ENCODE measurements at regions not wholly inside any gene's neighbourhood (a gene's known extent, or its start where the extent isn't known, plus 50 kb on each side); places are given as distances from the start of the nearest gene placed in this dataset.

GRCh38 chr5:173804579-173804978 lies 83.6 kb upstream of the CPEB4 start:
- no CpG with 5 or more reads among the region's 7 CpGs for WGBS, 2 donors (ENCODE audit: extremely low coverage in 2 of 2, insufficient read length in 2 of 2, insufficient replicate concordance in 1 of 2)
- H3K4me3 ChIP-seq (ENCODE audit: low read length in 2 of 2): no peak overlapping the region

GRCh38 chr5:173806270-173807035 lies 81.7 kb upstream of the CPEB4 start:
- Histone ChIP-seq H3K4me1 (ENCODE audit: control insufficient read depth in 2 of 2, insufficient read depth in 1 of 2, low read depth in 1 of 2, low read length in 2 of 2) (no peaks in the 10 kb centered on the region), H2BK15ac (ENCODE audit: low read length) (no peak overlapping the region), H3K23ac (ENCODE audit: low read depth, low read length, poor library complexity) (no peak overlapping the region), H3K9me3 (replicated peaks in 1 of 2; ENCODE audit: control insufficient read depth in 2 of 2, insufficient read depth in 1 of 2, low read depth in 1 of 2, low read length in 2 of 2) (peaks cover 0 to 6% of the 10 kb centered on the region in 2 donors), H3K36me3 (replicated peaks in 1 of 2; ENCODE audit: control insufficient read depth in 2 of 2, insufficient read depth in 2 of 2, low read length in 2 of 2) (peaks cover 0 to 2% of the 10 kb centered on the region in 2 donors), H4K91ac (ENCODE audit: low read depth, low read length, poor library complexity) (no peak overlapping the region), H2AK5ac (ENCODE audit: low read depth, low read length) (no peak overlapping the region), H2BK5ac (ENCODE audit: low read length) (no peak overlapping the region), H3K4ac (ENCODE audit: low read length) (no peak overlapping the region), H3K27ac (replicated peaks; ENCODE audit: low read length) (no peak overlapping the region), H3K4me2 (ENCODE audit: insufficient read depth, low read length, poor library complexity, severe bottlenecking) (no peak overlapping the region), H2BK12ac (ENCODE audit: low read length) (no peak overlapping the region), H3K18ac (ENCODE audit: low read length) (no peak overlapping the region), H3K27me3 (ENCODE audit: control insufficient read depth in 3 of 3, insufficient read depth in 3 of 3, low read depth in 1 of 3, low read length in 3 of 3) (peaks cover 0 to 3% (median 0%) of the 10 kb centered on the region in 3 experiments), H4K8ac (ENCODE audit: low read depth, low read length) (no peak overlapping the region), H2BK120ac (ENCODE audit: low read depth, low read length) (no peak overlapping the region), H3K4me3 (ENCODE audit: low read length in 2 of 2) (peak overlapping the region in 1 of 2 donors; percentile 61), H3K79me1 (ENCODE audit: low read depth, low read length) (peaks cover 2% of the 10 kb centered on the region), H2AFZ (ENCODE audit: low read length) (no peak overlapping the region), H3K9ac (ENCODE audit: low read depth, low read length, poor library complexity) (no peak overlapping the region), H3K14ac (ENCODE audit: low read length) (no peak overlapping the region)
- no CpG with 5 or more reads among the region's 7 CpGs for WGBS, 2 donors (ENCODE audit: extremely low coverage in 2 of 2, insufficient read length in 2 of 2, insufficient replicate concordance in 1 of 2)
- no peak for DNase-seq (ENCODE audit: low spot score)

More at GRCh38 chr5:173804579-173804978, 83.6 kb upstream of the CPEB4 start:
- no peaks in the 10 kb centered on the region for H3K36me3 ChIP-seq (replicated peaks in 1 of 2; ENCODE audit: control insufficient read depth in 2 of 2, insufficient read depth in 2 of 2, low read length in 2 of 2)
- H3K4me1 ChIP-seq (ENCODE audit: control insufficient read depth in 2 of 2, insufficient read depth in 1 of 2, low read depth in 1 of 2, low read length in 2 of 2): no peaks in the 10 kb centered on the region
- H4K8ac ChIP-seq (ENCODE audit: low read depth, low read length): no peak overlapping the region
- no peak overlapping the region for H4K91ac ChIP-seq (ENCODE audit: low read depth, low read length, poor library complexity)
- H2BK15ac ChIP-seq (ENCODE audit: low read length): no peak overlapping the region
- peaks cover 2% of the 10 kb centered on the region for H3K79me1 ChIP-seq (ENCODE audit: low read depth, low read length)
- no peak overlapping the region for H2AFZ ChIP-seq (ENCODE audit: low read length)
- no peak overlapping the region for H2BK120ac ChIP-seq (ENCODE audit: low read depth, low read length)
- H3K14ac ChIP-seq (ENCODE audit: low read length): no peak overlapping the region
- H2BK5ac ChIP-seq (ENCODE audit: low read length): no peak overlapping the region
- no peak overlapping the region for H3K9ac ChIP-seq (ENCODE audit: low read depth, low read length, poor library complexity)
- no peak overlapping the region for H2BK12ac ChIP-seq (ENCODE audit: low read length)
- no peak overlapping the region for H3K27ac ChIP-seq (replicated peaks; ENCODE audit: low read length)
- no peak overlapping the region for H3K18ac ChIP-seq (ENCODE audit: low read length)
- no peak overlapping the region for H3K4me2 ChIP-seq (ENCODE audit: insufficient read depth, low read length, poor library complexity, severe bottlenecking)
- H2AK5ac ChIP-seq (ENCODE audit: low read depth, low read length): no peak overlapping the region
- H3K23ac ChIP-seq (ENCODE audit: low read depth, low read length, poor library complexity): no peak overlapping the region
- no peaks in the 10 kb centered on the region for H3K27me3 ChIP-seq (ENCODE audit: control insufficient read depth in 3 of 3, insufficient read depth in 3 of 3, low read depth in 1 of 3, low read length in 3 of 3)
- peaks cover 0 to 2% of the 10 kb centered on the region in 2 donors for H3K9me3 ChIP-seq (replicated peaks in 1 of 2; ENCODE audit: control insufficient read depth in 2 of 2, insufficient read depth in 1 of 2, low read depth in 1 of 2, low read length in 2 of 2)
- no peak overlapping the region for H3K4ac ChIP-seq (ENCODE audit: low read length)
- DNase-seq (ENCODE audit: low spot score): no peak

- Histone ChIP-seq H3K4me3 (ENCODE audit: low read length in 2 of 2) (no peak overlapping the region), H3K79me1 (ENCODE audit: low read depth, low read length) (peaks cover 2% of the 10 kb centered on the region), H2AK5ac (ENCODE audit: low read depth, low read length) (no peak overlapping the region), H3K4me2 (ENCODE audit: insufficient read depth, low read length, poor library complexity, severe bottlenecking) (no peak overlapping the region), H2BK15ac (ENCODE audit: low read length) (no peak overlapping the region), H3K9ac (ENCODE audit: low read depth, low read length, poor library complexity) (no peak overlapping the region), H2AFZ (ENCODE audit: low read length) (no peak overlapping the region), H3K27me3 (ENCODE audit: control insufficient read depth in 3 of 3, insufficient read depth in 3 of 3, low read depth in 1 of 3, low read length in 3 of 3) (peaks cover 0 to 3% (median 0%) of the 10 kb centered on the region in 3 experiments), H3K18ac (ENCODE audit: low read length) (no peak overlapping the region), H3K27ac (replicated peaks; ENCODE audit: low read length) (no peak overlapping the region), H3K9me3 (replicated peaks in 1 of 2; ENCODE audit: control insufficient read depth in 2 of 2, insufficient read depth in 1 of 2, low read depth in 1 of 2, low read length in 2 of 2) (peaks cover 0 to 6% of the 10 kb centered on the region in 2 donors), H3K4ac (ENCODE audit: low read length) (no peak overlapping the region), H3K14ac (ENCODE audit: low read length) (no peak overlapping the region), H2BK5ac (ENCODE audit: low read length) (no peak overlapping the region), H2BK120ac (ENCODE audit: low read depth, low read length) (no peak overlapping the region), H4K91ac (ENCODE audit: low read depth, low read length, poor library complexity) (no peak overlapping the region), H3K23ac (ENCODE audit: low read depth, low read length, poor library complexity) (no peak overlapping the region), H2BK12ac (ENCODE audit: low read length) (no peak overlapping the region), H3K36me3 (replicated peaks in 1 of 2; ENCODE audit: control insufficient read depth in 2 of 2, insufficient read depth in 2 of 2, low read length in 2 of 2) (peaks cover 0 to 2% of the 10 kb centered on the region in 2 donors), H4K8ac (ENCODE audit: low read depth, low read length) (no peak overlapping the region), H3K4me1 (ENCODE audit: control insufficient read depth in 2 of 2, insufficient read depth in 1 of 2, low read depth in 1 of 2, low read length in 2 of 2) (no peaks in the 10 kb centered on the region)
- no CpG with 5 or more reads among the region's 17 CpGs for WGBS, 2 donors (ENCODE audit: extremely low coverage in 2 of 2, insufficient read length in 2 of 2, insufficient replicate concordance in 1 of 2)
- no peak for DNase-seq (ENCODE audit: low spot score)
These were observed 80.9 kb upstream of the CPEB4 start for GRCh38 chr5:173807181-173807655.

- no peak overlapping the region for H2BK120ac ChIP-seq (ENCODE audit: low read depth, low read length)
- no peak overlapping the region for H4K8ac ChIP-seq (ENCODE audit: low read depth, low read length)
- no peak overlapping the region for H3K4me2 ChIP-seq (ENCODE audit: insufficient read depth, low read length, poor library complexity, severe bottlenecking)
- peaks cover 0 to 3% (median 0%) of the 10 kb centered on the region in 3 experiments for H3K27me3 ChIP-seq (ENCODE audit: control insufficient read depth in 3 of 3, insufficient read depth in 3 of 3, low read depth in 1 of 3, low read length in 3 of 3)
- H2BK12ac ChIP-seq (ENCODE audit: low read length): no peak overlapping the region
- no peak overlapping the region for H2BK15ac ChIP-seq (ENCODE audit: low read length)
- no peak overlapping the region for H3K4me3 ChIP-seq (ENCODE audit: low read length in 2 of 2)
- peaks cover 0 to 6% of the 10 kb centered on the region in 2 donors for H3K9me3 ChIP-seq (replicated peaks in 1 of 2; ENCODE audit: control insufficient read depth in 2 of 2, insufficient read depth in 1 of 2, low read depth in 1 of 2, low read length in 2 of 2)
- no peak overlapping the region for H4K91ac ChIP-seq (ENCODE audit: low read depth, low read length, poor library complexity)
- no peak overlapping the region for H2BK5ac ChIP-seq (ENCODE audit: low read length)
- DNase-seq (ENCODE audit: low spot score): no peak
- H3K36me3 ChIP-seq (replicated peaks in 1 of 2; ENCODE audit: control insufficient read depth in 2 of 2, insufficient read depth in 2 of 2, low read length in 2 of 2): peaks cover 0 to 2% of the 10 kb centered on the region in 2 donors
- no peak overlapping the region for H2AFZ ChIP-seq (ENCODE audit: low read length)
- no peak overlapping the region for H3K14ac ChIP-seq (ENCODE audit: low read length)
- no peak overlapping the region for H3K4ac ChIP-seq (ENCODE audit: low read length)
- no peak overlapping the region for H3K23ac ChIP-seq (ENCODE audit: low read depth, low read length, poor library complexity)
- H3K18ac ChIP-seq (ENCODE audit: low read length): no peak overlapping the region
- peaks cover 2% of the 10 kb centered on the region for H3K79me1 ChIP-seq (ENCODE audit: low read depth, low read length)
- no CpG with 5 or more reads among the region's 9 CpGs for WGBS, 2 donors (ENCODE audit: extremely low coverage in 2 of 2, insufficient read length in 2 of 2, insufficient replicate concordance in 1 of 2)
- H3K4me1 ChIP-seq (ENCODE audit: control insufficient read depth in 2 of 2, insufficient read depth in 1 of 2, low read depth in 1 of 2, low read length in 2 of 2): no peaks in the 10 kb centered on the region
- H2AK5ac ChIP-seq (ENCODE audit: low read depth, low read length): no peak overlapping the region
- no peak overlapping the region for H3K27ac ChIP-seq (replicated peaks; ENCODE audit: low read length)
- H3K9ac ChIP-seq (ENCODE audit: low read depth, low read length, poor library complexity): no peak overlapping the region
These were observed 79.9 kb upstream of the CPEB4 start for GRCh38 chr5:173808079-173808808.
